ENCODE measurements at regions not wholly inside any gene's neighbourhood (a gene's known extent, or its start where the extent isn't known, plus 50 kb on each side); places are given as distances from the start of the nearest gene placed in this dataset.

DNA sequence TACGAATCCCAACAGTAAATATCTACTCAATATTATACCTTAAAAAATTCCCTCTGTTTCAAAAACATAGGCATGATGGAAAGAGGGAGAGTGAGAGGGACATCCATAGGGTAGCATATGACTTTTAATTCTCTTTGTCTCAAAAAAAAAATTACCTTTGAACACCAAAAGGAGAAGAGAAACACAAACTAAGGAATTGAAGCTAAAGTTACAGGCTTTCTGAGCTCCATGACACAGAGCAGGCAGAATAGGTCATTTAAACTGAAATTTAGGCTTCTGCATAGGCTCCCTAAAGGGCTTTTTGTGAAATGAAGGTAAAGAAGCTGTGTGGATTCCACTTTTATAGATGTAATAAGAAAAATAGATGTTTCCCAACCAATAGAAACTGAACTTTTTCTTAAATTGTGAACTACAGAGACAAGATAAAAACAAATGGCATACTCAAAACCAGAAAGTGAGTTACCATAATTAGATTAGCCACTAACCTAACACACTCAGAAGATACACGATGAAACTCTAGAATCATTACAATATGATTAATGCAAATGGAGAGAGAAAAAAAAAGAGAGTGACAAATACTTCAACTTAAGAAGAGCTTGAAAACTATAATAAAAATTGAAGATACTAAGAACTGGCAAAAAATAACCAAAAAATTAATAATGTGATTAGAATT, 584.6 kb downstream of the GABRG1 start:
- TF ChIP-seq RARB (CRISPR knock-in tag; IDR thresholded peaks at IDR 0.05) (no peak), CSDC2 (CRISPR knock-in tag; IDR thresholded peaks at IDR 0.05) (no peak)
- TF ChIP-seq, protein P1, sequence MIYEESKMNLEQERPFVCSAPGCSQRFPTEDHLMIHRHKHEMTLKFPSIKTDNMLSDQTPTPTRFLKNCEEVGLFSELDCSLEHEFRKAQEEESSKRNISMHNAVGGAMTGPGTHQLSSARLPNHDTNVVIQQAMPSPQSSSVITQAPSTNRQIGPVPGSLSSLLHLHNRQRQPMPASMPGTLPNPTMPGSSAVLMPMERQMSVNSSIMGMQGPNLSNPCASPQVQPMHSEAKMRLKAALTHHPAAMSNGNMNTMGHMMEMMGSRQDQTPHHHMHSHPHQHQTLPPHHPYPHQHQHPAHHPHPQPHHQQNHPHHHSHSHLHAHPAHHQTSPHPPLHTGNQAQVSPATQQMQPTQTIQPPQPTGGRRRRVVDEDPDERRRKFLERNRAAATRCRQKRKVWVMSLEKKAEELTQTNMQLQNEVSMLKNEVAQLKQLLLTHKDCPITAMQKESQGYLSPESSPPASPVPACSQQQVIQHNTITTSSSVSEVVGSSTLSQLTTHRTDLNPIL (CRISPR knock-in tag; IDR thresholded peaks at IDR 0.05; ENCODE audit: low read depth): no peak
- TF ChIP-seq, protein P2, sequence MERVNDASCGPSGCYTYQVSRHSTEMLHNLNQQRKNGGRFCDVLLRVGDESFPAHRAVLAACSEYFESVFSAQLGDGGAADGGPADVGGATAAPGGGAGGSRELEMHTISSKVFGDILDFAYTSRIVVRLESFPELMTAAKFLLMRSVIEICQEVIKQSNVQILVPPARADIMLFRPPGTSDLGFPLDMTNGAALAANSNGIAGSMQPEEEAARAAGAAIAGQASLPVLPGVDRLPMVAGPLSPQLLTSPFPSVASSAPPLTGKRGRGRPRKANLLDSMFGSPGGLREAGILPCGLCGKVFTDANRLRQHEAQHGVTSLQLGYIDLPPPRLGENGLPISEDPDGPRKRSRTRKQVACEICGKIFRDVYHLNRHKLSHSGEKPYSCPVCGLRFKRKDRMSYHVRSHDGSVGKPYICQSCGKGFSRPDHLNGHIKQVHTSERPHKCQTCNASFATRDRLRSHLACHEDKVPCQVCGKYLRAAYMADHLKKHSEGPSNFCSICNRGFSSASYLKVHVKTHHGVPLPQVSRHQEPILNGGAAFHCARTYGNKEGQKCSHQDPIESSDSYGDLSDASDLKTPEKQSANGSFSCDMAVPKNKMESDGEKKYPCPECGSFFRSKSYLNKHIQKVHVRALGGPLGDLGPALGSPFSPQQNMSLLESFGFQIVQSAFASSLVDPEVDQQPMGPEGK (CRISPR knock-in tag; IDR thresholded peaks at IDR 0.05; ENCODE audit: borderline replicate concordance): no peak
- TF ChIP-seq, protein P3, sequence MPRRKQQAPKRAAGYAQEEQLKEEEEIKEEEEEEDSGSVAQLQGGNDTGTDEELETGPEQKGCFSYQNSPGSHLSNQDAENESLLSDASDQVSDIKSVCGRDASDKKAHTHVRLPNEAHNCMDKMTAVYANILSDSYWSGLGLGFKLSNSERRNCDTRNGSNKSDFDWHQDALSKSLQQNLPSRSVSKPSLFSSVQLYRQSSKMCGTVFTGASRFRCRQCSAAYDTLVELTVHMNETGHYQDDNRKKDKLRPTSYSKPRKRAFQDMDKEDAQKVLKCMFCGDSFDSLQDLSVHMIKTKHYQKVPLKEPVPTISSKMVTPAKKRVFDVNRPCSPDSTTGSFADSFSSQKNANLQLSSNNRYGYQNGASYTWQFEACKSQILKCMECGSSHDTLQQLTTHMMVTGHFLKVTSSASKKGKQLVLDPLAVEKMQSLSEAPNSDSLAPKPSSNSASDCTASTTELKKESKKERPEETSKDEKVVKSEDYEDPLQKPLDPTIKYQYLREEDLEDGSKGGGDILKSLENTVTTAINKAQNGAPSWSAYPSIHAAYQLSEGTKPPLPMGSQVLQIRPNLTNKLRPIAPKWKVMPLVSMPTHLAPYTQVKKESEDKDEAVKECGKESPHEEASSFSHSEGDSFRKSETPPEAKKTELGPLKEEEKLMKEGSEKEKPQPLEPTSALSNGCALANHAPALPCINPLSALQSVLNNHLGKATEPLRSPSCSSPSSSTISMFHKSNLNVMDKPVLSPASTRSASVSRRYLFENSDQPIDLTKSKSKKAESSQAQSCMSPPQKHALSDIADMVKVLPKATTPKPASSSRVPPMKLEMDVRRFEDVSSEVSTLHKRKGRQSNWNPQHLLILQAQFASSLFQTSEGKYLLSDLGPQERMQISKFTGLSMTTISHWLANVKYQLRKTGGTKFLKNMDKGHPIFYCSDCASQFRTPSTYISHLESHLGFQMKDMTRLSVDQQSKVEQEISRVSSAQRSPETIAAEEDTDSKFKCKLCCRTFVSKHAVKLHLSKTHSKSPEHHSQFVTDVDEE (CRISPR knock-in tag; IDR thresholded peaks at IDR 0.05): no peak

Measured in SK-N-SH treated with all-trans-retinoic acid at 6 μM for 48 hours (cell line).